ENCODE measurements at regions not wholly inside any gene's neighbourhood (a gene's known extent, or its start where the extent isn't known, plus 50 kb on each side); places are given as distances from the start of the nearest gene placed in this dataset.

GRCh38 chr11:15825976-15826650, 530.2 kb downstream of the SOX6 start:
- TF ChIP-seq CTCF (IDR thresholded peaks at IDR 0.05; ENCODE audit: poor library complexity) (no peak), EZH2 (IDR thresholded peaks at IDR 0.05; ENCODE audit: borderline replicate concordance) (no peak)
